DLD1 (cell line): ENCODE measurements at regions not wholly inside any gene's neighbourhood (a gene's known extent, or its start where the extent isn't known, plus 50 kb on each side); places are given as distances from the start of the nearest gene placed in this dataset.

Experiments
- in situ Hi-C: cut with HindIII; loops from 2 replicates; pipeline ENCODE4 v1.10.0; 2017; ENCODE audit warnings: low sequenced_read_pairs

DNA sequence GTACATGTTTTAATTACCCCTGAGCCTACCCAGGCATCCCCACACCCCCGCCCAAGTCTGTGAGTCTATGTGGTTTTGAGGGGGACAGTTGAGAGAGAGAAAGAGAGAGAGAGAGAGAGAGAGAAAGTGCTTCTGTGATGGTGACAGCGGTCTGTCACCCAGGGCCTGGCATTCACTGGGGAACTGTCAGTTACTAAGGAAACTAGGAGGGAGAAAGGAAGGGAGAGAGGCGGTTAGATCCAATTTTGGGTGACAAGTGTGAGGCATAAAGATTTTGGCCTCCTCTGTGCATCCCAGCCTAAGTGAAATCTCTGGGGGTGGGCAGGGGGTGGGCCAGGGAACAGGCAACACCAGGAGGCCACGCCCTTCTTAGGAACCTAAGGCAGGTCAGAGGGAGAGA, 498.3 kb downstream of the BUD13 start:
- in situ Hi-C loops = no loop called here

DNA sequence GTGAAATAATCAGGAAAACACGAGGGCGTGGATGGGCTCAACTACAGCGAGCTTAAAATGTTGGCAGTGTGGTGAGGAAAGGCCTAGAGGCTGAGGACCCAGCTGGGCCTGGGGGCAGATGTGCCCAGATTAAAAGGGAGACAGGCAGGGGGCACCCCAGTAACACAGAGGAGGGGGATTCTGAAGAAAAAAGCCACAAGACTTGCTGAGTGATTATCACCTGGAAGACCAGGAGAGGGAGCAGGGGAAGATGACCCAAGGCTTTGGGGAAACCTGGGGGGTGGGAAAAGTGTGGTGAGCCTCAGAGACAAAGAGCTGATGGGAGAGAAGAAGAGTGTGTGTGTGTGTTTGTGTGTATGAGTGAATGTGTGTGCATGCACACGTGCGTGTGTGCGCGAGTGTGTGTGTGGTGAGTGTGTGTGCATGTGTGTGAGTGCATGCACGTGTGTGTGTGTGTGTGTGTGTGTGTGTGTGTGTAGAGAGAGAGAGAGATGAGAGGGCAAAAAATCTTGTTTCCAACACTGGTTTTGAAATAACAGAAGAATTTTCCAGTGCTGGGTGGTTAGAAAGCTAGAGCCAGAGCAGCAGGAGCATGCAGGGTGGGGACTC, 500.5 kb downstream of the BUD13 start:
- in situ Hi-C loops = no loop called here

DNA sequence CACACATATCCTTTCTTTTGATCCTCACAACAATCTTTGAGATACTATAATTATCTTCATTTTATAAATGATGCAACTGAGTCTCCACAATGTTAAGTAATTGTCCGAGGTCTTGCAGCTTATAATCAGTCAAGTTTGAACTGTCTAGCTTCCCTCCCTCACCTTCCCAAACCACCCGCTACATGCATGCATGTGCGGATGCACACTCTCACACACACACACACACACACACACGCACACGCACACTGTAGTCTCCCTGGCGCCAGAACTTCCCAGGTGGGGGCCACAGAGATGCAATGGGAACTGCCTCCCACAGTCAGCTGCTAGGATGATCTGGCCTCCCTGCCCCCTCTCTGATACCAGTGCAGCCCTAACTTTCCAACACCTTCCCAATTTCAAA, 501.3 kb downstream of the BUD13 start:
- in situ Hi-C loops = no loop called here

GRCh38 chr11:116267146-116267545, 505.6 kb downstream of the BUD13 start:
- in situ Hi-C loops = no loop called here

DNA sequence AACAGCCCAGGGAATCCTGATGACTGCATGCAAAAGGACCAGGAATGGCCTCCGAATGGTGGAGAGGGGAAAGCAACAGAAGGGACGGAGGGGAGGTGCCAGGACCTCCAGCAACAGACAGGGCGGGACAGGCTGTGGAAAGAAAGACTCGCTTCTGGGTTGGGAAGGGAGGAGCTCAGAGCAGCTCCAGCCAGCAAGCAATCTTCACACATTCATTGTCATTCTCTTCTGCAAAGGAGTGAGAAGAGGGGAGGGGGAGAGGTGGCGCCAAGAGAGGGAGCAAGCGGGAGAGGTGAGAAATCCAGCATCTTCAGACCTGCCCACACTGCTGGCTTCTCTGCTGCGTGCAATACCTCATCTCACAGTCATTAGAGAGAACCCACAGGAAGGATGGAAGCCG, 509.0 kb downstream of the BUD13 start:
- in situ Hi-C loops = no loop called here

- in situ Hi-C loops = no loop called here
Observed at GRCh38 chr11:116263019-116263418, 509.8 kb downstream of the BUD13 start.

DNA sequence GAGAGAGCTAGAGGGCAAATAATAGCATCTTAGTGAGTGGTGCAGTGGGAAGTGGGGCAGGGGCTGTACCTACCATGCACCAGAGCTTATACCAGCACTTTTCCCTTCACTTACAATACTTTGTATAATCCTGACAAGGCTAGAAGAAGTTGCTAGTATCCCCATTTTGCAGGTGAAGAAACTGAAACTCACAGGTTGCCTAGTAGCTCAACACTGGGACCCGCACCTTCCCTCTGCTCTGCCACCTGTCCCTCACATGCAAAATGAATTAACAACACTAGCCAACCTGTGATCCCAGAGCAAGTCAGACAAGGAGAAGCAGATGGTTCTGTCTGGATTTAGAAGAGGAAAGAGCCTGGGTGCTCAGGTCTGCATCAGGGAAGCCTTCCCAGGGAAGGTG, 510.4 kb downstream of the BUD13 start:
- in situ Hi-C loops = no loop called here

GRCh38 chr11:116261606-116262005, 511.2 kb downstream of the BUD13 start:
- in situ Hi-C loops = no loop called here

- in situ Hi-C loops = no loop called here
Observed at GRCh38 chr11:116258821-116259220, 514.0 kb downstream of the BUD13 start.

GRCh38 chr11:116257883-116258282, 514.9 kb downstream of the BUD13 start:
- in situ Hi-C loops = no loop called here

DNA sequence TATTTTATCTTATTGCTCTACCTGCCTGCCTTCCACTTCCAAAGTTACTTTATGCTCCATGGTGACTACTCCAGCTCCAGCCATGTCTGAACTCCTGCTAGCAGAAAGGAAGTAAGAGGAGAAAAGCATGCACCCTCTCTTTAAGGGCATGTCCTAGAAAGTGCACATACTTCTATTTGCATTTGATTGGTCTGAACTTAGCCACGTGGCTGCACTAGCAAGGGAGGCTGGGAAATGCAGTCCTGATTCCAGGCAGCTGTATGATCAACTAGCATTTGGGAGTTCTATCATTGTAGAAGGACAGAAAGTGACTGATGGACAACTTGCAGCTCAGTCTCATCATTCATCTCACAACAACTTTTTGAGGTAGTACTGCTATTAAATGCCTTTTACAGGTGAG, 515.7 kb downstream of the BUD13 start:
- in situ Hi-C loops = no loop called here

GRCh38 chr11:116256215-116256614, 516.6 kb downstream of the BUD13 start:
- in situ Hi-C loops = no loop called here

- in situ Hi-C loops = no loop called here
Observed at GRCh38 chr11:116255321-116255953, 517.4 kb downstream of the BUD13 start.

DNA sequence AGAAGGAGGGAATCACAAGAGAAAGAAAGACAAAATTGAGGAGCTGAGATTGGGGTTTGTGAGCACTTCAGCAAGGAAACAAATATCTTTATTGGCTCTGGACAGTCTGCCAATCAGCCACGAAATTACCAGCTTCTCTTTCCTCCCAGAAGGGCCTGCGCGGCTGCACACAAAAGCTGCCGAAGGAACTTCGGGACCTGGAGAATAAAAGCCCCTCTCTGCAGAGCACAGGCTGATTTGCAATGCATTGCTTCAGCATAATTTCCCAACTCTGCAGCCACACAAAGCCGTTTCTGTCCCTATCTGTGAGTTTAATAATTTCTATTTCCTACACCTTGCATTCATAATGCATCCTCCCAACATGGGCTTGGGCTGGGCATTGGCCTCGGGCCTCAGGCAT, 522.6 kb downstream of the BUD13 start:
- in situ Hi-C loops = no loop called here

GRCh38 chr11:116249561-116249960, 523.2 kb downstream of the BUD13 start:
- in situ Hi-C loops = no loop called here

DNA sequence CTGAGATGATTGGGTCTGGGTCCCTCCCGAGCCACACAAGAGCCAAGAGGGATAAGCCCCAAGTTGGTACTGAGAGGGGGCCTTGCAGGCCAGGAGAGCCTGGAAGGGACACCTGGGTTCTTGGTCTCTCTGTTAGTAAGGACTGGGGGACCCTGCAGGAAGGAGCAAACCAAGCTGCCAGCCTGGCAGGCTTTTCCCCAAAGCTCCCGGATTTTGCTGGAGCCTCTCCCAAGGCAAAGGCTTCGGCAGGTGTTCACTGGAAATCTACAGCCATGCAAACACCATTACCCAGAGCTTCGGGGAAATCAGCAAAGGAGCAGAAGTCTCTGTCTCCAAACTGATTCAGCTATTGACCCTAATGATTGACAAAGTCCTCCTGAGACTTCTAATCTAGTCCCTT, 527.9 kb downstream of the BUD13 start:
- in situ Hi-C loops = no loop called here

- in situ Hi-C loops = no loop called here
Observed at GRCh38 chr11:116244439-116244838, 528.3 kb downstream of the BUD13 start.

GRCh38 chr11:116243991-116244390, 528.8 kb downstream of the BUD13 start:
- in situ Hi-C loops = no loop called here

DNA sequence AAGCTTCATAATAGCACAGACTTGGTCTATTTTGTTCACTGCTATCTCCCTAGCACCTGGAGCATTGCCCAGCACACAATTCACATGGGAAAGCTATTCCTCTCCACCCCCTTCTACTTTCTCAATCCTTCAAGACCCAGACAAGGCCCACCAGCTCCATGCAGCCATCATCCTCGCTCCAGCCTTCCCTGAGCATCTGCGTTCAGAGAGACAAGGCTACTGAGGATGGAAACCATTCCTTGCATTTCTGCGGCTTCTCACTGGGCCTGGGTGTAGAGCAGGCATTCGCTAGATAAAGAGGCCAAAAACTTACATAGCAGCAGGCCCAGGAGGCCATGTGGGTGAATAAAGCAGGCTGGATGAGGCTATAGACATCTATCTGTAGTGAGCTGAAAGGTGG, 530.8 kb downstream of the BUD13 start:
- in situ Hi-C loops = no loop called here

DNA sequence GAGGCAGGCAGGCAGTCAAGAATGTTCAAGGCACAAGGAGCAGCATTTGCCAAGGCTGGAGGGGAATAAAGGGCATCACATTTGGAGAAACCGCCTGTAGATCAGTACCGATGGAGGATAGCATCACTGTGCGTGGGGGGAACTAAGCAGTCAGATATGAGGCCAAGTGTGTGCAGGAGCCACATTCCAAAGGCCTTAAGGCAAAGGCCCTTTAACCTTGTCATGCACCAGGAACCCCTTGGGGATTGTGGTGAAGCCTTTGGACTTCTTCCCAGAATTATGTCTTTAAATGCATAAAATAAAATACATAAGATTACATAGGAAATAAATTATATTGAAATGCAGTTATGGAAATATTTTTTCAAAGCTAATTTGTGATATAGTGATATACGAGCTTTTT, 532.1 kb downstream of the BUD13 start:
- in situ Hi-C loops = no loop called here

GRCh38 chr11:116239247-116239646, 533.5 kb downstream of the BUD13 start:
- in situ Hi-C loops = no loop called here

DNA sequence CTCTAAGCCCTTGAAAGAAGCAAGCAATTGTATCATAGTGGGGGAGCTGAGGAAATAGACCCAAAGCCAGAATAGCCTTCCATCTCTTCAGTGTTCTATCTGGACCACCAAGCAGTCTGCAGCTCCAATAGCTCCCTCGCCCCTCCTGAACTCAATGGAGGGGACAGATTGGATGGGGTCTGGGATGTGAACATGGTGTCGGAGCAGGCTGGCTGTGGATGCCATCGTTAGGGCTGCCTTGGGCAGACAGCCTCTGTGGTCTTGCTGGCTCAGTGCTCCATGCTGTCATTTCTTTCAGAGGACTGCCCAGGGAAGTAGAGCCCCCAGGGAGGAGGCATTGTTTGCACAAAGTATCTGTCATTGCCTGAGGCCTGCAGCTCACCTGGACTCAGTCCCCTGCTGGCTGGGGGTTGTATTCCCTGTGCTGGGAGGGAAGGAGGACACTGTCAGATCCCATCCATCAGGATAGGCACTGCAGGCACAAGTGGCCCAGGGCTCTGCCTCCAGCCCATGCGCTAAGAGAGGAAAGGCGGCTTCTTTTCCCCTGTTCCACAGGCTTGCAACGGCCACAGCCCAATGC, 537.7 kb downstream of the BUD13 start:
- in situ Hi-C loops = no loop called here

- in situ Hi-C loops = no loop called here
Observed at GRCh38 chr11:116233561-116233960, 539.2 kb downstream of the BUD13 start.
